IMR-90 (cell line): ENCODE measurements at regions not wholly inside any gene's neighbourhood (a gene's known extent, or its start where the extent isn't known, plus 50 kb on each side); places are given as distances from the start of the nearest gene placed in this dataset.

Source experiments
- ATAC-seq: fragments of 200-7000 bp; cut with Tn5 transposase; 2 replicates; pipeline ENCODE4 v1.9.1; 2020; ENCODE audit warnings: low read depth, mild to moderate bottlenecking, moderate library complexity
- BruUV-seq: library from RNA; stranded (reverse); fragments of 400-500 nt; replicated peaks from 2 replicates; lab custom pipeline; 2021; lab: Mats Ljungman, UMichigan
- CTCF ChIA-PET: fragments of 300-600 bp; formaldehyde crosslinking; extraction: SDS; loops from one replicate; lab custom pipeline; 2021; ENCODE audit warnings: antibody characterized with exemption; lab: Yijun Ruan, JAX
- POLR2A ChIA-PET: fragments of 300-600 bp; sonication (Branson Sonifier 250); formaldehyde crosslinking; loops from one replicate; lab custom pipeline; 2022; ENCODE audit warnings: antibody characterized with exemption; ENCODE audit not compliant: unreplicated experiment; lab: Charles Lee
- DNase-seq: peaks from one replicate; pipeline ENCODE4 v3.0.0; 2013
- H2AFZ ChIP-seq: replicated peaks from 2 replicates; pipeline ENCODE3; 2013; ENCODE audit warnings: low read length, mild to moderate bottlenecking; ENCODE audit not compliant: poor library complexity
- H2AK5ac ChIP-seq: 2 replicates; pipeline ENCODE4 v1.6.1; 2013; ENCODE audit warnings: low read depth, low read length, inconsistent platforms
- H2AK9ac ChIP-seq: replicated peaks from 2 replicates; pipeline ENCODE3; 2013; ENCODE audit warnings: mild to moderate bottlenecking, low read depth, low read length, moderate library complexity; ENCODE audit not compliant: poor library complexity
- H2BK120ac ChIP-seq: 2 replicates; pipeline ENCODE4 v1.6.1; 2013; ENCODE audit warnings: low read depth, low read length, inconsistent platforms
- H2BK15ac ChIP-seq: 3 replicates; pipeline ENCODE4 v1.6.1; 2013; ENCODE audit warnings: low read depth, low read length, inconsistent platforms
- H2BK20ac ChIP-seq: 2 replicates; pipeline ENCODE4 v1.6.1; 2013; ENCODE audit warnings: low read depth, mild to moderate bottlenecking, inconsistent platforms, low read length, moderate library complexity
- H2BK5ac ChIP-seq: 2 replicates; pipeline ENCODE4 v1.6.1; 2013; ENCODE audit warnings: mild to moderate bottlenecking, low read depth, low read length, inconsistent platforms; ENCODE audit not compliant: poor library complexity, severe bottlenecking
- H3K14ac ChIP-seq: replicated peaks from 2 replicates; pipeline ENCODE4 v1.6.1; 2013; ENCODE audit warnings: low read depth, low read length, inconsistent platforms
- H3K18ac ChIP-seq: 2 replicates; pipeline ENCODE4 v1.6.1; 2013; ENCODE audit warnings: low read depth, low read length, control low read depth
- H3K23ac ChIP-seq: 2 replicates; pipeline ENCODE4 v1.6.1; 2013; ENCODE audit warnings: low read depth, low read length, inconsistent platforms
- H3K27ac ChIP-seq: 2 replicates; pipeline ENCODE4 v1.5.1; 2013; ENCODE audit warnings: mild to moderate bottlenecking, control low read depth, low read length; ENCODE audit not compliant: insufficient read depth
- H3K27me3 ChIP-seq: 2 replicates; pipeline ENCODE4 v1.6.1; 2013; ENCODE audit warnings: low read length; ENCODE audit not compliant: control insufficient read depth, insufficient read depth
- H3K36me3 ChIP-seq: 2 replicates; pipeline ENCODE4 v1.6.1; 2013; ENCODE audit warnings: low read length, mixed read lengths; ENCODE audit not compliant: control insufficient read depth, insufficient read depth
- H3K4ac ChIP-seq: 2 replicates; pipeline ENCODE4 v1.6.1; 2013; ENCODE audit warnings: low read depth, low read length, inconsistent platforms
- H3K4me1 ChIP-seq: 2 replicates; pipeline ENCODE4 v1.6.1; 2013; ENCODE audit warnings: low read length, mixed read lengths; ENCODE audit not compliant: control insufficient read depth, insufficient read depth
- H3K4me2 ChIP-seq: 2 replicates; pipeline ENCODE4 v1.6.1; 2013; ENCODE audit warnings: low read depth, mild to moderate bottlenecking, control low read depth, low read length, moderate library complexity
- H3K4me3 ChIP-seq: 2 replicates; pipeline ENCODE4 v1.5.1; 2013; ENCODE audit warnings: low read depth, mild to moderate bottlenecking, control low read depth, low read length, moderate library complexity; ENCODE audit not compliant: insufficient read depth
- H3K56ac ChIP-seq: 2 replicates; pipeline ENCODE4 v1.6.1; 2013; ENCODE audit warnings: low read length, inconsistent platforms; ENCODE audit not compliant: insufficient read depth; ENCODE audit errors: extremely low read depth
- H3K79me1 ChIP-seq, 2 experiments: 2 replicates each; pipeline ENCODE4 v1.6.1; 2013; ENCODE audit warnings: low read length in 2 of 2, inconsistent platforms in 1 of 2, low read depth in 1 of 2
- H3K9ac ChIP-seq: 2 replicates; pipeline ENCODE4 v1.6.1; 2013; ENCODE audit warnings: low read depth, low read length, control low read depth
- H3K9me1 ChIP-seq: 2 replicates; pipeline ENCODE4 v1.6.1; 2013; ENCODE audit warnings: low read length, inconsistent platforms; ENCODE audit not compliant: insufficient read depth
- H3K9me3 ChIP-seq: 2 replicates; pipeline ENCODE4 v1.6.1; 2013; ENCODE audit warnings: low read length; ENCODE audit not compliant: control insufficient read depth, insufficient read depth
- H4K20me1 ChIP-seq: 2 replicates; pipeline ENCODE4 v1.6.1; 2013; ENCODE audit warnings: low read length, inconsistent platforms; ENCODE audit not compliant: insufficient read depth
- H4K5ac ChIP-seq: 2 replicates; pipeline ENCODE4 v1.6.1; 2013; ENCODE audit warnings: mild to moderate bottlenecking, low read depth, low read length, control low read depth
- H4K8ac ChIP-seq, 2 experiments: 2 replicates each; pipeline ENCODE4 v1.6.1; 2013; ENCODE audit warnings: low read depth in 2 of 2, low read length in 2 of 2, control low read depth in 1 of 2, inconsistent platforms in 1 of 2
- H4K91ac ChIP-seq: 2 replicates; pipeline ENCODE4 v1.6.1; 2013; ENCODE audit warnings: low read depth, low read length, inconsistent platforms; ENCODE audit not compliant: insufficient read depth
- BHLHE40 ChIP-seq: fragments of 150-350 bp; IDR thresholded peaks from 2 replicates; pipeline ENCODE4 v1.6.1; 2016; ENCODE audit warnings: mild to moderate bottlenecking, low read depth, low read length
- CEBPB ChIP-seq: IDR thresholded peaks from 2 replicates; pipeline ENCODE4 v1.6.1; 2012; ENCODE audit warnings: low read depth, low read length, improper control_type of control experiment
- CHD1 ChIP-seq: IDR thresholded peaks from 2 replicates; pipeline ENCODE4 v1.6.1; 2012; ENCODE audit warnings: low read depth, low read length, improper control_type of control experiment
- CTCF ChIP-seq: conservative IDR thresholded peaks from 2 replicates; pipeline ENCODE4 v1.5.1; 2012; ENCODE audit warnings: mild to moderate bottlenecking, low read depth, low read length, improper control_type of control experiment
- ELK1 ChIP-seq: fragments of 150-350 bp; IDR thresholded peaks from 2 replicates; pipeline ENCODE4 v1.6.1; 2016; ENCODE audit warnings: low read depth, mild to moderate bottlenecking, low read length, moderate library complexity, borderline replicate concordance
- MAFK ChIP-seq: IDR thresholded peaks from 2 replicates; pipeline ENCODE4 v1.6.1; 2012; ENCODE audit warnings: low read depth, low read length, improper control_type of control experiment
- MAZ ChIP-seq: IDR thresholded peaks from 2 replicates; pipeline ENCODE4 v1.6.1; 2012; ENCODE audit warnings: low read depth, mild to moderate bottlenecking, low read length, improper control_type of control experiment, moderate library complexity, borderline replicate concordance
- POLR2A ChIP-seq: IDR thresholded peaks from 2 replicates; pipeline ENCODE4 v1.6.1; 2012; ENCODE audit warnings: mild to moderate bottlenecking, low read depth, low read length
- RAD21 ChIP-seq: IDR thresholded peaks from 2 replicates; pipeline ENCODE4 v1.6.1; 2012; ENCODE audit warnings: low read length, improper control_type of control experiment
- RCOR1 ChIP-seq: IDR thresholded peaks from 2 replicates; pipeline ENCODE4 v1.6.1; 2012; ENCODE audit warnings: mild to moderate bottlenecking, low read length, improper control_type of control experiment; ENCODE audit not compliant: insufficient replicate concordance
- SMC3 ChIP-seq: fragments of 150-350 bp; IDR thresholded peaks from 2 replicates; pipeline ENCODE4 v1.6.1; 2016; ENCODE audit warnings: low read depth, mild to moderate bottlenecking, antibody characterized with exemption, low read length, moderate library complexity
- WGBS, 2 experiments: methylation state at CpG; one replicate each; pipeline versions ENCODE4 v1.1.5 to v1.1.7; 2013; ENCODE audit warnings: missing lambda C conversion rate in 2 of 2; ENCODE audit not compliant: insufficient read length in 1 of 2; ENCODE audit errors: extremely low coverage in 2 of 2; 5-methylcytosine and 5-hydroxymethylcytosine counted together
- dilution Hi-C: fragments of 300-500 bp; cut with HindIII; formaldehyde crosslinking; loops from one replicate; pipeline ENCODE4 v1.14.3; 2018; ENCODE audit warnings: low sequenced_read_pairs; ENCODE audit not compliant: unreplicated experiment
- in situ Hi-C: fragments of 300-500 bp; cut with MboI; formaldehyde crosslinking; loops from 3 replicates; pipeline ENCODE4 v1.14.3; 2019; ENCODE audit warnings: low sequenced_read_pairs, inconsistent platforms, mixed read lengths
- intact Hi-C: fragments of 100-400 bp; cut with micrococcal nuclease; formaldehyde crosslinking; loops from 2 replicates; pipeline ENCODE4 v1.10.0; 2022

- Histone ChIP-seq H2BK20ac (no peak overlapping the region), H3K18ac (no peak overlapping the region), H2BK120ac (no peak overlapping the region), H3K4me1 (no peaks in the 10 kb centered on the region), H2BK5ac (no peak overlapping the region), H4K91ac (no peak overlapping the region), H3K36me3 (no peaks in the 10 kb centered on the region), H3K9me3 (peaks cover 14% of the 10 kb centered on the region), H2BK15ac (no peak overlapping the region), H3K4me3 (no peak overlapping the region), H2AFZ (no peak overlapping the region), H2AK9ac (no peak overlapping the region), H3K27ac (no peak overlapping the region), H2AK5ac (no peak overlapping the region), H3K4ac (no peak overlapping the region), H4K5ac (no peak overlapping the region), H3K23ac (no peak overlapping the region), H3K4me2 (no peak overlapping the region), H3K79me1 (no peaks in the 10 kb centered on the region), H3K9ac (no peak overlapping the region), H4K20me1 (no peaks in the 10 kb centered on the region), H3K14ac (no peak overlapping the region), H3K9me1 (no peaks in the 10 kb centered on the region), H4K8ac (no peak overlapping the region), H3K27me3 (no peaks in the 10 kb centered on the region), H3K56ac (no peak overlapping the region)
- 58% methylated on average over 2 of the region's 6 CpGs; no CpG with 5 or more reads in 1 of the 2 experiments for WGBS, 2 experiments
- intact Hi-C loops: no loop called here
- TF ChIP-seq MAFK (no peak), CEBPB (no peak), MAZ (no peak), ELK1 (no peak), CHD1 (no peak), CTCF (no peak), SMC3 (no peak), POLR2A (no peak), RAD21 (no peak), BHLHE40 (no peak), RCOR1 (no peak)
- in situ Hi-C loops: no loop called here
- ChIA-PET POLR2A (no interaction called here), CTCF (no interaction called here)
- DNase-seq (no peak), ATAC-seq (no peak)
- no TSS peak for BruUV-seq
- dilution Hi-C loops: no loop called here
Measured at GRCh38 chr5:4547547-4547946, 592.6 kb upstream of the ADAMTS16 start.
